T-helper 17 cell (primary cell): ENCODE measurements at regions not wholly inside any gene's neighbourhood (a gene's known extent, or its start where the extent isn't known, plus 50 kb on each side); places are given as distances from the start of the nearest gene placed in this dataset.
"Not testable (repeated sequence)": the region's sequence is repeated elsewhere in the genome, so short reads cannot be mapped to it uniquely, and the experiment has no call there.

Source experiments
- ATAC-seq: fragments of 150-1000 bp; cut with Tn5 transposase; 2 replicates; pipeline ENCODE4 v1.10.0; 2021; ENCODE audit warnings: mild to moderate bottlenecking, moderate library complexity
- DNase-seq, 3 donors: peaks; one replicate each; pipeline versions ENCODE4 v3.0.0 to v3.0.0-alpha.2; 2020 to 2021
- H3K9me3 ChIP-seq: one replicate; pipeline ENCODE4 v1.7.0; 2013; ENCODE audit warnings: low read length, mild to moderate bottlenecking; ENCODE audit not compliant: control insufficient read depth, poor library complexity, severe bottlenecking
- H3K27ac Mint-ChIP-seq: one replicate; pipeline ENCODE4 v1.8.0; 2022; ENCODE audit warnings: mild to moderate bottlenecking, moderate library complexity, mixed read lengths
- H3K27me3 Mint-ChIP-seq: one replicate; pipeline ENCODE4 v1.8.0; 2022; ENCODE audit warnings: mixed read lengths
- H3K36me3 Mint-ChIP-seq: one replicate; pipeline ENCODE4 v1.8.0; 2022; ENCODE audit warnings: low read depth, mixed read lengths
- H3K4me1 Mint-ChIP-seq: one replicate; pipeline ENCODE4 v1.8.0; 2022; ENCODE audit warnings: mild to moderate bottlenecking, mixed read lengths
- H3K4me3 Mint-ChIP-seq: one replicate; pipeline ENCODE4 v1.8.0; 2022; ENCODE audit warnings: mild to moderate bottlenecking, moderate library complexity, mixed read lengths

- no peaks in the 10 kb centered on the region for H3K4me1 Mint-ChIP-seq
- H3K4me3 Mint-ChIP-seq = no peak overlapping the region
- H3K36me3 Mint-ChIP-seq = peaks cover 6% of the 10 kb centered on the region
- H3K9me3 ChIP-seq = no peaks in the 10 kb centered on the region
- no peak overlapping the region for H3K27ac Mint-ChIP-seq
- no peak for ATAC-seq
- H3K27me3 Mint-ChIP-seq = peaks cover 24% of the 10 kb centered on the region
- no peak for DNase-seq
These were observed 190.0 kb upstream of the SRD5A2 start for GRCh38 chr2:31770741-31771140.

- DNase-seq (no peak), ATAC-seq (no peak)
- Mint-ChIP-seq H3K36me3 (no peaks in the 10 kb centered on the region), H3K4me1 (no peaks in the 10 kb centered on the region), H3K27me3 (peaks cover 14% of the 10 kb centered on the region), H3K27ac (no peak overlapping the region), H3K4me3 (no peak overlapping the region)
- no peaks in the 10 kb centered on the region for H3K9me3 ChIP-seq
These were observed 184.6 kb upstream of the SRD5A2 start for GRCh38 chr2:31765078-31765945.

- H3K4me1 Mint-ChIP-seq = no peaks in the 10 kb centered on the region
- DNase-seq (no peak), ATAC-seq (no peak)
- no peaks in the 10 kb centered on the region for H3K36me3 Mint-ChIP-seq
- H3K27ac Mint-ChIP-seq = no peak overlapping the region
- H3K9me3 ChIP-seq = no peaks in the 10 kb centered on the region
- no peak overlapping the region for H3K4me3 Mint-ChIP-seq
- peaks cover 14% of the 10 kb centered on the region for H3K27me3 Mint-ChIP-seq
These were observed 183.4 kb upstream of the SRD5A2 start for GRCh38 chr2:31764169-31764568.

- no peaks in the 10 kb centered on the region for H3K9me3 ChIP-seq
- no peak overlapping the region for H3K27ac Mint-ChIP-seq
- no peak overlapping the region for H3K4me3 Mint-ChIP-seq
- DNase-seq (no peak), ATAC-seq (no peak)
- H3K4me1 Mint-ChIP-seq = no peaks in the 10 kb centered on the region
- H3K36me3 Mint-ChIP-seq = no peaks in the 10 kb centered on the region
- peaks cover 8% of the 10 kb centered on the region for H3K27me3 Mint-ChIP-seq
These were observed 181.3 kb upstream of the SRD5A2 start for GRCh38 chr2:31762085-31762484.

- H3K36me3 Mint-ChIP-seq, ATAC-seq, H3K4me1 Mint-ChIP-seq, H3K9me3 ChIP-seq, DNase-seq, H3K27me3 Mint-ChIP-seq, H3K27ac Mint-ChIP-seq, H3K4me3 Mint-ChIP-seq: not testable (repeated sequence)
These were observed 176.6 kb upstream of the SRD5A2 start for GRCh38 chr2:31757351-31757750.

- not testable (repeated sequence) for ATAC-seq, H3K27ac Mint-ChIP-seq, H3K4me3 Mint-ChIP-seq, DNase-seq, H3K9me3 ChIP-seq, H3K27me3 Mint-ChIP-seq, H3K4me1 Mint-ChIP-seq, H3K36me3 Mint-ChIP-seq
These were observed 168.0 kb upstream of the SRD5A2 start for GRCh38 chr2:31748746-31749145.

- Mint-ChIP-seq H3K27ac (no peak overlapping the region), H3K4me1 (no peaks in the 10 kb centered on the region), H3K4me3 (no peak overlapping the region), H3K27me3 (no peaks in the 10 kb centered on the region), H3K36me3 (no peaks in the 10 kb centered on the region)
- H3K9me3 ChIP-seq = no peaks in the 10 kb centered on the region
- DNase-seq (no peak), ATAC-seq (no peak)
These were observed 167.3 kb upstream of the SRD5A2 start for GRCh38 chr2:31748041-31748440.

- no peak overlapping the region for H3K27ac Mint-ChIP-seq
These were observed 158.4 kb upstream of the SRD5A2 start for GRCh38 chr2:31739161-31739560.

GRCh38 chr2:31736695-31737454, 156.1 kb upstream of the SRD5A2 start:
- H3K36me3 Mint-ChIP-seq = no peaks in the 10 kb centered on the region

More at GRCh38 chr2:31739161-31739560, 158.4 kb upstream of the SRD5A2 start:
- H3K9me3 ChIP-seq = no peaks in the 10 kb centered on the region
- Mint-ChIP-seq H3K4me3 (no peak overlapping the region), H3K27me3 (no peaks in the 10 kb centered on the region), H3K36me3 (no peaks in the 10 kb centered on the region), H3K4me1 (no peaks in the 10 kb centered on the region)
- DNase-seq (no peak), ATAC-seq (no peak)

GRCh38 chr2:31735716-31736115, 155.0 kb upstream of the SRD5A2 start:
- Mint-ChIP-seq H3K4me3 (no peak overlapping the region), H3K36me3 (no peaks in the 10 kb centered on the region), H3K27ac (no peak overlapping the region), H3K27me3 (no peaks in the 10 kb centered on the region), H3K4me1 (no peaks in the 10 kb centered on the region)
- ATAC-seq (no peak), DNase-seq (no peak)
- H3K9me3 ChIP-seq = no peaks in the 10 kb centered on the region

More at GRCh38 chr2:31736695-31737454, 156.1 kb upstream of the SRD5A2 start:
- no peak overlapping the region for H3K27ac Mint-ChIP-seq
- no peak for DNase-seq
- no peaks in the 10 kb centered on the region for H3K27me3 Mint-ChIP-seq
- no peaks in the 10 kb centered on the region for H3K9me3 ChIP-seq
- no peak overlapping the region for H3K4me3 Mint-ChIP-seq
- no peak for ATAC-seq
- H3K4me1 Mint-ChIP-seq = no peaks in the 10 kb centered on the region

- Mint-ChIP-seq H3K4me3 (no peak overlapping the region), H3K27me3 (peaks cover 12% of the 10 kb centered on the region), H3K4me1 (no peaks in the 10 kb centered on the region), H3K36me3 (no peaks in the 10 kb centered on the region), H3K27ac (no peak overlapping the region)
- no peak for ATAC-seq
- DNase-seq = no peak
- no peaks in the 10 kb centered on the region for H3K9me3 ChIP-seq
These were observed 148.8 kb upstream of the SRD5A2 start for GRCh38 chr2:31729442-31730092.

GRCh38 chr2:31729065-31729439, 148.3 kb upstream of the SRD5A2 start:
- Mint-ChIP-seq H3K4me1 (no peaks in the 10 kb centered on the region), H3K4me3 (no peak overlapping the region), H3K27me3 (peaks cover 12% of the 10 kb centered on the region), H3K27ac (no peak overlapping the region), H3K36me3 (no peaks in the 10 kb centered on the region)
- H3K9me3 ChIP-seq = no peaks in the 10 kb centered on the region
- DNase-seq = no peak
- ATAC-seq = no peak

- H3K27me3 Mint-ChIP-seq = peaks cover 12% of the 10 kb centered on the region
- H3K9me3 ChIP-seq = no peaks in the 10 kb centered on the region
- no peaks in the 10 kb centered on the region for H3K36me3 Mint-ChIP-seq
- H3K4me1 Mint-ChIP-seq = no peaks in the 10 kb centered on the region
- H3K4me3 Mint-ChIP-seq = no peak overlapping the region
- ATAC-seq (no peak), DNase-seq (no peak)
- H3K27ac Mint-ChIP-seq = no peak overlapping the region
These were observed 147.8 kb upstream of the SRD5A2 start for GRCh38 chr2:31728406-31729064.
